Lung (tissue), 11 donors: ENCODE measurements at regions not wholly inside any gene's neighbourhood (a gene's known extent, or its start where the extent isn't known, plus 50 kb on each side); places are given as distances from the start of the nearest gene placed in this dataset.
A peak's percentile ranks its signal among the peaks of the same experiment; 100 is the strongest.

ENCODE experiments used
- ATAC-seq: fragments of 200-7000 bp; cut with Tn5 transposase; one replicate; pipeline ENCODE4 v1.9.1; 2020; ENCODE audit warnings: moderate number of reproducible peaks; ENCODE audit not compliant: insufficient read depth, low FRiP score
- DNase-seq, 3 donors: peaks; one replicate each; pipeline ENCODE4 v3.0.0-alpha.2; 2013 to 2017
- H3K27ac ChIP-seq, 2 donors: one replicate each; pipeline ENCODE4 v1.5.1; 2013; ENCODE audit warnings: mild to moderate bottlenecking in 2 of 2, moderate library complexity in 2 of 2, control low read depth in 1 of 2, inconsistent platforms in 1 of 2, low read depth in 1 of 2, low read length in 1 of 2
- H3K27me3 ChIP-seq, 3 donors: one replicate each; pipeline ENCODE4 v1.5.1; 2013; ENCODE audit warnings: low read length in 2 of 3; ENCODE audit not compliant: control insufficient read depth in 3 of 3, insufficient read depth in 3 of 3
- H3K36me3 ChIP-seq, 4 donors: one replicate each; pipeline ENCODE4 v1.5.1; 2013; ENCODE audit warnings: low read length in 4 of 4, mild to moderate bottlenecking in 1 of 4, moderate library complexity in 1 of 4; ENCODE audit not compliant: control insufficient read depth in 4 of 4, insufficient read depth in 4 of 4
- H3K4me1 ChIP-seq, 5 donors: one replicate each; pipeline ENCODE4 v1.5.1; 2013; ENCODE audit warnings: low read length in 5 of 5, mild to moderate bottlenecking in 2 of 5, moderate library complexity in 1 of 5; ENCODE audit not compliant: control insufficient read depth in 5 of 5, insufficient read depth in 5 of 5
- H3K4me3 ChIP-seq: one replicate; pipeline ENCODE4 v1.5.1; 2013; ENCODE audit warnings: mild to moderate bottlenecking, control low read depth, moderate library complexity
- H3K9ac ChIP-seq, 2 donors: one replicate each; pipeline ENCODE4 v1.5.1; 2013; ENCODE audit warnings: low read length in 2 of 2, control low read depth in 1 of 2; ENCODE audit not compliant: insufficient read depth in 1 of 2
- H3K9me3 ChIP-seq, 4 donors: one replicate each; pipeline ENCODE4 v1.5.1; 2013; ENCODE audit warnings: low read length in 3 of 4, mild to moderate bottlenecking in 1 of 4, moderate library complexity in 1 of 4; ENCODE audit not compliant: control insufficient read depth in 4 of 4, insufficient read depth in 3 of 4
- CTCF ChIP-seq: IDR thresholded peaks from 2 replicates; pipeline ENCODE4 v1.5.1; 2012; ENCODE audit warnings: mild to moderate bottlenecking; ENCODE audit errors: control extremely low read depth, extremely low read depth
- WGBS, 2 donors: extraction: QIAGEN DNeasy Blood & Tissue Kit; methylation state at CpG; one replicate each; pipeline ENCODE4 v1.1.7; 2013; 5-methylcytosine and 5-hydroxymethylcytosine counted together
- donor health status: control.
- donor health status: control.
- donor health status: Bipolar disorder and iron deficiency.
- donor health status: healthy.
- donor health status: DM: yes; HTN: yes; CAD: no.

- H3K9ac ChIP-seq = no peak overlapping the region
- no peaks in the 10 kb centered on the region for H3K4me1 ChIP-seq
- no peak overlapping the region for H3K27ac ChIP-seq
- H3K9me3 ChIP-seq = no peaks in the 10 kb centered on the region
- WGBS, 2 donors = 88 to 93% methylated on average over 2 of the region's 2 CpGs
- H3K4me3 ChIP-seq = no peak overlapping the region
- H3K27me3 ChIP-seq = no peaks in the 10 kb centered on the region
- ATAC-seq (no peak), DNase-seq (peak in 1 of 3 donors; percentile 8)
- H3K36me3 ChIP-seq = no peaks in the 10 kb centered on the region
- TF ChIP-seq CTCF = no peak
Observed at GRCh38 chr1:170225781-170226530, 80.2 kb downstream of the NTMT2 start.

GRCh38 chr1:170226767-170227166 is 81.0 kb downstream of the NTMT2 start:
- H3K27ac ChIP-seq = no peak overlapping the region
- no peaks in the 10 kb centered on the region for H3K4me1 ChIP-seq
- TF ChIP-seq CTCF = no peak
- no peak overlapping the region for H3K4me3 ChIP-seq
- H3K36me3 ChIP-seq = no peaks in the 10 kb centered on the region
- no peaks in the 10 kb centered on the region for H3K27me3 ChIP-seq
- 65 to 81% methylated on average over 1 of the region's 1 CpG for WGBS, 2 donors
- H3K9me3 ChIP-seq = no peaks in the 10 kb centered on the region
- DNase-seq = no peak
- no peak overlapping the region for H3K9ac ChIP-seq
- no peak for ATAC-seq

- no peaks in the 10 kb centered on the region for H3K27me3 ChIP-seq
- no peaks in the 10 kb centered on the region for H3K36me3 ChIP-seq
- 84 to 89% methylated on average over 1 of the region's 1 CpG for WGBS, 2 donors
- no peak for TF ChIP-seq CTCF
- H3K4me1 ChIP-seq = no peaks in the 10 kb centered on the region
- H3K4me3 ChIP-seq = no peak overlapping the region
- ATAC-seq (no peak), DNase-seq (no peak)
- H3K27ac ChIP-seq = no peak overlapping the region
- no peaks in the 10 kb centered on the region for H3K9me3 ChIP-seq
- H3K9ac ChIP-seq = no peak overlapping the region
Observed at GRCh38 chr1:170230323-170230722, 84.6 kb downstream of the NTMT2 start.

- no peak for DNase-seq
- no peaks in the 10 kb centered on the region for H3K9me3 ChIP-seq
- ATAC-seq = no peak
- H3K4me3 ChIP-seq = no peak overlapping the region
- no peaks in the 10 kb centered on the region for H3K4me1 ChIP-seq
- 55 to 75% methylated on average over 1 of the region's 1 CpG for WGBS, 2 donors
- no peaks in the 10 kb centered on the region for H3K27me3 ChIP-seq
- no peaks in the 10 kb centered on the region for H3K36me3 ChIP-seq
- H3K9ac ChIP-seq = no peak overlapping the region
- no peak for TF ChIP-seq CTCF
- H3K27ac ChIP-seq = no peak overlapping the region
Observed at GRCh38 chr1:170231662-170232061, 85.9 kb downstream of the NTMT2 start.
